ENCODE measurements at regions not wholly inside any gene's neighbourhood (a gene's known extent, or its start where the extent isn't known, plus 50 kb on each side); places are given as distances from the start of the nearest gene placed in this dataset.

- ChIA-PET POLR2A (no interaction called here), CTCF (no interaction called here)
- Histone ChIP-seq H3K4me3 (ENCODE audit: low read length) (no peak overlapping the region), H3K27ac (ENCODE audit: low read depth in 1 of 2, low read length in 2 of 2) (no peak overlapping the region), H3K4me1 (ENCODE audit: insufficient read depth, low read length) (peaks cover 14% of the 10 kb centered on the region), H3K27me3 (ENCODE audit: control insufficient read depth in 1 of 2, insufficient read depth in 2 of 2, low read length in 2 of 2) (no peaks in the 10 kb centered on the region), H3K36me3 (ENCODE audit: insufficient read depth, low read length) (no peaks in the 10 kb centered on the region), H3K9me3 (ENCODE audit: control insufficient read depth in 1 of 2, insufficient read depth in 1 of 2, low read length in 2 of 2) (peaks cover 2 to 4% of the 10 kb centered on the region in 2 experiments)
- intact Hi-C loops (cut with DNase I, micrococcal nuclease), result no loop called here
- Mint-ChIP-seq H3K4me3 (no peak overlapping the region), H3K4me1 (ENCODE audit: low read depth) (peaks cover 22% of the 10 kb centered on the region), H3K27me3 (no peaks in the 10 kb centered on the region), H3K36me3 (ENCODE audit: low read depth) (no peaks in the 10 kb centered on the region), H3K27ac (no peak overlapping the region), H3K9me3 (no peaks in the 10 kb centered on the region)
- no peak for DNase-seq
- no peak for ATAC-seq (ENCODE audit: poor library complexity)
- no peak for TF ChIP-seq CTCF (IDR thresholded peaks at IDR 0.05)
Observed at GRCh38 chr3:194253270-194253669, 97.9 kb downstream of the CPN2 start.

GRCh38 chr3:194254040-194254439 is 97.1 kb downstream of the CPN2 start:
- ChIA-PET CTCF (no interaction called here), POLR2A (no interaction called here)
- Mint-ChIP-seq H3K9me3 (no peaks in the 10 kb centered on the region), H3K4me3 (no peak overlapping the region), H3K27me3 (no peaks in the 10 kb centered on the region), H3K4me1 (ENCODE audit: low read depth) (peaks cover 22% of the 10 kb centered on the region), H3K36me3 (ENCODE audit: low read depth) (no peaks in the 10 kb centered on the region), H3K27ac (no peak overlapping the region)
- Histone ChIP-seq H3K9me3 (ENCODE audit: control insufficient read depth in 1 of 2, insufficient read depth in 1 of 2, low read length in 2 of 2) (peaks cover 4% of the 10 kb centered on the region in 2 experiments), H3K4me3 (ENCODE audit: low read length) (no peak overlapping the region), H3K27ac (ENCODE audit: low read depth in 1 of 2, low read length in 2 of 2) (no peak overlapping the region), H3K4me1 (ENCODE audit: insufficient read depth, low read length) (peaks cover 14% of the 10 kb centered on the region), H3K27me3 (ENCODE audit: control insufficient read depth in 1 of 2, insufficient read depth in 2 of 2, low read length in 2 of 2) (no peaks in the 10 kb centered on the region), H3K36me3 (ENCODE audit: insufficient read depth, low read length) (no peaks in the 10 kb centered on the region)
- intact Hi-C loops (cut with DNase I, micrococcal nuclease), result no loop called here
- ATAC-seq (ENCODE audit: poor library complexity), result no peak
- TF ChIP-seq CTCF (IDR thresholded peaks at IDR 0.05), result no peak
- DNase-seq, result no peak

- Histone ChIP-seq H3K36me3 (ENCODE audit: insufficient read depth, low read length) (no peaks in the 10 kb centered on the region), H3K4me3 (ENCODE audit: low read length) (peak overlapping the region; percentile 44), H3K4me1 (ENCODE audit: insufficient read depth, low read length) (peaks cover 14% of the 10 kb centered on the region), H3K27ac (ENCODE audit: low read depth in 1 of 2, low read length in 2 of 2) (peak overlapping the region; percentile 16 to 49), H3K27me3 (ENCODE audit: control insufficient read depth in 1 of 2, insufficient read depth in 2 of 2, low read length in 2 of 2) (no peaks in the 10 kb centered on the region), H3K9me3 (ENCODE audit: control insufficient read depth in 1 of 2, insufficient read depth in 1 of 2, low read length in 2 of 2) (peaks cover 4% of the 10 kb centered on the region in 2 experiments)
- H3K27ac Mint-ChIP-seq, result peak overlapping the region; percentile 84
- TF ChIP-seq CTCF (IDR thresholded peaks at IDR 0.05), result no peak
- ChIA-PET POLR2A (no interaction called here), CTCF (no interaction called here)
- no peaks in the 10 kb centered on the region for H3K9me3 Mint-ChIP-seq
- intact Hi-C loops (cut with DNase I, micrococcal nuclease), result no loop called here
- peak in 13 of 14 experiments; percentile 6 to 60 (median 32) for DNase-seq
- no peaks in the 10 kb centered on the region for H3K27me3 Mint-ChIP-seq
- no peaks in the 10 kb centered on the region for H3K36me3 Mint-ChIP-seq (ENCODE audit: low read depth)
- ATAC-seq (ENCODE audit: poor library complexity), result peak; percentile 83
- peaks cover 22% of the 10 kb centered on the region for H3K4me1 Mint-ChIP-seq (ENCODE audit: low read depth)
- H3K4me3 Mint-ChIP-seq, result peak overlapping the region; percentile 77
Observed at GRCh38 chr3:194255252-194256039, 95.7 kb downstream of the CPN2 start.
